ENCODE measurements at regions not wholly inside any gene's neighbourhood (a gene's known extent, or its start where the extent isn't known, plus 50 kb on each side); places are given as distances from the start of the nearest gene placed in this dataset.

DNA sequence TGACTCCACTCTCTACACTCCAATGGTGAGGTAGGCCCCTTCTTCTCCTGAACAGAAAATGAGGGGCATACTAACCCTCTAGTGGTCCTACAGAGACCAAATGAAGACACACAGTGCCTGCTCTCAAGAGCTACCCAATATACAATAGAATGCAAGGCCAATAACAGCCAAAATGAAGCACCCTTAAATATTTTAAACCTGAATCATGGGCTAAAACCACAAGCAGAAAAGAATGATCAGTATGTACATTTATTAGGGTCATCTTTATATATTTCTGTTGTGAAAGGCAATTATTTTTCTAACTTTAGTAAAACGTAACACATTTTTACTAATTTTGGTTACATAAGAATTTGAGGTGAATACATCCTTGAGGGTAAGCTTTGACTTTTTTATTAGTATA is 49.9 kb upstream of the COL1A2 start:
- TF ChIP-seq, protein P1, sequence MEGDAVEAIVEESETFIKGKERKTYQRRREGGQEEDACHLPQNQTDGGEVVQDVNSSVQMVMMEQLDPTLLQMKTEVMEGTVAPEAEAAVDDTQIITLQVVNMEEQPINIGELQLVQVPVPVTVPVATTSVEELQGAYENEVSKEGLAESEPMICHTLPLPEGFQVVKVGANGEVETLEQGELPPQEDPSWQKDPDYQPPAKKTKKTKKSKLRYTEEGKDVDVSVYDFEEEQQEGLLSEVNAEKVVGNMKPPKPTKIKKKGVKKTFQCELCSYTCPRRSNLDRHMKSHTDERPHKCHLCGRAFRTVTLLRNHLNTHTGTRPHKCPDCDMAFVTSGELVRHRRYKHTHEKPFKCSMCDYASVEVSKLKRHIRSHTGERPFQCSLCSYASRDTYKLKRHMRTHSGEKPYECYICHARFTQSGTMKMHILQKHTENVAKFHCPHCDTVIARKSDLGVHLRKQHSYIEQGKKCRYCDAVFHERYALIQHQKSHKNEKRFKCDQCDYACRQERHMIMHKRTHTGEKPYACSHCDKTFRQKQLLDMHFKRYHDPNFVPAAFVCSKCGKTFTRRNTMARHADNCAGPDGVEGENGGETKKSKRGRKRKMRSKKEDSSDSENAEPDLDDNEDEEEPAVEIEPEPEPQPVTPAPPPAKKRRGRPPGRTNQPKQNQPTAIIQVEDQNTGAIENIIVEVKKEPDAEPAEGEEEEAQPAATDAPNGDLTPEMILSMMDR (IDR thresholded peaks at IDR 0.05; ENCODE audit: poor library complexity), result no peak
- no peak for TF ChIP-seq EZH2 (IDR thresholded peaks at IDR 0.05; ENCODE audit: borderline replicate concordance)

Data from hepatocyte (in vitro differentiated cells).